ENCODE measurements at regions not wholly inside any gene's neighbourhood (a gene's known extent, or its start where the extent isn't known, plus 50 kb on each side); places are given as distances from the start of the nearest gene placed in this dataset.
A peak's percentile ranks its signal among the peaks of the same experiment; 100 is the strongest.

- Histone ChIP-seq H2BK15ac (ENCODE audit: low read depth, poor library complexity, severe bottlenecking) (no peak overlapping the region), H3K18ac (ENCODE audit: low read depth in 1 of 2, low read length in 2 of 2) (no peak overlapping the region), H3K9ac (ENCODE audit: low read length) (no peak overlapping the region), H3K36me3 (ENCODE audit: control insufficient read depth in 1 of 2, insufficient read depth in 2 of 2, low read depth in 1 of 2, low read length in 2 of 2) (no peaks in the 10 kb centered on the region), H3K4ac (ENCODE audit: low read depth in 1 of 2, low read length in 2 of 2) (no peak overlapping the region), H3K27ac (ENCODE audit: low read length, poor library complexity, severe bottlenecking) (no peak overlapping the region), H2AK5ac (ENCODE audit: low read length, severe bottlenecking) (peak overlapping the region; percentile 70), H3K79me1 (replicated peaks; ENCODE audit: low read length, poor library complexity, severe bottlenecking) (no peaks in the 10 kb centered on the region), H3K4me3 (ENCODE audit: insufficient read depth in 1 of 2, low read depth in 1 of 2, low read length in 2 of 2) (no peak overlapping the region), H4K91ac (ENCODE audit: low read length) (no peak overlapping the region), H3K27me3 (ENCODE audit: control insufficient read depth in 1 of 2, insufficient read depth in 1 of 2, low read length in 2 of 2) (no peaks in the 10 kb centered on the region), H4K8ac (ENCODE audit: low read length) (no peak overlapping the region), H3K4me2 (ENCODE audit: low read length, poor library complexity, severe bottlenecking) (no peak overlapping the region), H2AFZ (ENCODE audit: low read depth, low read length) (no peak overlapping the region), H3K23ac (ENCODE audit: low read length in 2 of 2) (no peak overlapping the region), H2BK120ac (ENCODE audit: low read depth, low read length) (no peak overlapping the region), H2BK12ac (ENCODE audit: low read length in 2 of 2) (no peak overlapping the region), H3K4me1 (ENCODE audit: control insufficient read depth, insufficient read depth, low read depth, low read length) (no peaks in the 10 kb centered on the region), H3K14ac (ENCODE audit: low read length in 2 of 2) (no peak overlapping the region), H2BK5ac (ENCODE audit: low read depth, low read length, poor library complexity, severe bottlenecking) (no peak overlapping the region), H3K9me3 (ENCODE audit: control insufficient read depth, low read length) (no peaks in the 10 kb centered on the region)
- no peak for DNase-seq
- 95% methylated on average over 3 of the region's 3 CpGs for WGBS
Measured at GRCh38 chr6:85388531-85388930, 61.4 kb upstream of the NT5E start.

DNA sequence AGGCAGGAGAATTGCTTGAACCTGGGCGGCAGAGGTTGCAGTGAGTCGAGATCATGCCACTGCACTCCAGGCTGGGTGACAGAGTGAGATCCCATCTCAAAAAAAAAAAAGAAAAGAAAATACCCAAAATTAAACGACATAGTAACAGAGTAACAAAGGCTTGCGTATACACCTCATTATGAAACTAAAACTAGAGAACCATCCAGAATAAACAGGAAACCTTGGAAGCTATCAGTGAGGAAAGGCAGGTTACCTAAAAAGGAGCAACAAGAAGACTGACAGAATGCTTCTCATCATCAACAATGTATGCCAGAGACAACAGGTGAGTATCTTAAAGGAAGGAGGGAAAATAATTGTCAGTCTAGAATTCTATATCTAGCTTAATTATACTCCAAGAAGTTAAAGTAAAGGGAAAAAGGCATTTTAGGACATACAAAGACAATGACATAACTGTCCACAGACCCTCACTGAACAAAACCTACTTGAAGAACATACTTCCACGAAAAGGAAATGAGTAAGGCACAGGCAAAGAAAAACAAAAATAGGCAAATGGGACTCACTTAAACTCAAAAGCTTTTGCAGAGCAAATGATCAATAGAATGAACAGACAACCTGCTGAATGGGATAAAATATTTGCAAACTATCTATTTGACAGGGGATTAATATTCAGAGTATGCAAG lies 64.1 kb upstream of the NT5E start:
- no peaks in the 10 kb centered on the region for H3K79me1 ChIP-seq (replicated peaks; ENCODE audit: low read length, poor library complexity, severe bottlenecking)
- no peaks in the 10 kb centered on the region for H3K27me3 ChIP-seq (ENCODE audit: control insufficient read depth in 1 of 2, insufficient read depth in 1 of 2, low read length in 2 of 2)
- no peak overlapping the region for H2AK5ac ChIP-seq (ENCODE audit: low read length, severe bottlenecking)
- no peak overlapping the region for H2AFZ ChIP-seq (ENCODE audit: low read depth, low read length)
- H3K4me3 ChIP-seq (ENCODE audit: insufficient read depth in 1 of 2, low read depth in 1 of 2, low read length in 2 of 2) = no peak overlapping the region
- no peak overlapping the region for H3K23ac ChIP-seq (ENCODE audit: low read length in 2 of 2)
- peaks cover 2% of the 10 kb centered on the region for H3K4me1 ChIP-seq (ENCODE audit: control insufficient read depth, insufficient read depth, low read depth, low read length)
- no peak overlapping the region for H3K4me2 ChIP-seq (ENCODE audit: low read length, poor library complexity, severe bottlenecking)
- WGBS = 79% methylated on average over 3 of the region's 5 CpGs
- no peak overlapping the region for H3K14ac ChIP-seq (ENCODE audit: low read length in 2 of 2)
- no peak overlapping the region for H3K27ac ChIP-seq (ENCODE audit: low read length, poor library complexity, severe bottlenecking)
- H3K18ac ChIP-seq (ENCODE audit: low read depth in 1 of 2, low read length in 2 of 2) = no peak overlapping the region
- no peak overlapping the region for H3K9ac ChIP-seq (ENCODE audit: low read length)
- H3K9me3 ChIP-seq (ENCODE audit: control insufficient read depth, low read length) = no peaks in the 10 kb centered on the region
- no peak overlapping the region for H4K8ac ChIP-seq (ENCODE audit: low read length)
- no peak for DNase-seq
- H3K36me3 ChIP-seq (ENCODE audit: control insufficient read depth in 1 of 2, insufficient read depth in 2 of 2, low read depth in 1 of 2, low read length in 2 of 2) = no peaks in the 10 kb centered on the region
- H2BK120ac ChIP-seq (ENCODE audit: low read depth, low read length) = no peak overlapping the region
- no peak overlapping the region for H4K91ac ChIP-seq (ENCODE audit: low read length)
- no peak overlapping the region for H2BK15ac ChIP-seq (ENCODE audit: low read depth, poor library complexity, severe bottlenecking)
- H3K4ac ChIP-seq (ENCODE audit: low read depth in 1 of 2, low read length in 2 of 2) = no peak overlapping the region
- no peak overlapping the region for H2BK12ac ChIP-seq (ENCODE audit: low read length in 2 of 2)
- no peak overlapping the region for H2BK5ac ChIP-seq (ENCODE audit: low read depth, low read length, poor library complexity, severe bottlenecking)

- H2BK12ac ChIP-seq (ENCODE audit: low read length in 2 of 2) = no peak overlapping the region
Measured at GRCh38 chr6:85383042-85383441, 66.8 kb upstream of the NT5E start.

GRCh38 chr6:85382541-85382940 lies 67.3 kb upstream of the NT5E start:
- H4K91ac ChIP-seq (ENCODE audit: low read length) = no peak overlapping the region
- H3K4me2 ChIP-seq (ENCODE audit: low read length, poor library complexity, severe bottlenecking) = no peak overlapping the region
- no peak overlapping the region for H3K27ac ChIP-seq (ENCODE audit: low read length, poor library complexity, severe bottlenecking)
- no peak overlapping the region for H3K4me3 ChIP-seq (ENCODE audit: insufficient read depth in 1 of 2, low read depth in 1 of 2, low read length in 2 of 2)
- no peaks in the 10 kb centered on the region for H3K9me3 ChIP-seq (ENCODE audit: control insufficient read depth, low read length)
- no peak overlapping the region for H2AFZ ChIP-seq (ENCODE audit: low read depth, low read length)
- H3K27me3 ChIP-seq (ENCODE audit: control insufficient read depth in 1 of 2, insufficient read depth in 1 of 2, low read length in 2 of 2) = no peaks in the 10 kb centered on the region
- H3K18ac ChIP-seq (ENCODE audit: low read depth in 1 of 2, low read length in 2 of 2) = no peak overlapping the region
- H2BK5ac ChIP-seq (ENCODE audit: low read depth, low read length, poor library complexity, severe bottlenecking) = no peak overlapping the region
- no peaks in the 10 kb centered on the region for H3K36me3 ChIP-seq (ENCODE audit: control insufficient read depth in 1 of 2, insufficient read depth in 2 of 2, low read depth in 1 of 2, low read length in 2 of 2)
- no peak overlapping the region for H3K14ac ChIP-seq (ENCODE audit: low read length in 2 of 2)
- no peak overlapping the region for H2BK15ac ChIP-seq (ENCODE audit: low read depth, poor library complexity, severe bottlenecking)
- DNase-seq = no peak
- H3K9ac ChIP-seq (ENCODE audit: low read length) = no peak overlapping the region
- H2BK12ac ChIP-seq (ENCODE audit: low read length in 2 of 2) = no peak overlapping the region
- H2BK120ac ChIP-seq (ENCODE audit: low read depth, low read length) = no peak overlapping the region
- no peak overlapping the region for H2AK5ac ChIP-seq (ENCODE audit: low read length, severe bottlenecking)
- no peak overlapping the region for H3K4ac ChIP-seq (ENCODE audit: low read depth in 1 of 2, low read length in 2 of 2)
- H3K79me1 ChIP-seq (replicated peaks; ENCODE audit: low read length, poor library complexity, severe bottlenecking) = no peaks in the 10 kb centered on the region
- H3K4me1 ChIP-seq (ENCODE audit: control insufficient read depth, insufficient read depth, low read depth, low read length) = peaks cover 2% of the 10 kb centered on the region
- WGBS = 95% methylated on average over 5 of the region's 5 CpGs
- no peak overlapping the region for H4K8ac ChIP-seq (ENCODE audit: low read length)
- no peak overlapping the region for H3K23ac ChIP-seq (ENCODE audit: low read length in 2 of 2)

More at GRCh38 chr6:85383042-85383441, 66.8 kb upstream of the NT5E start:
- DNase-seq = no peak
- Histone ChIP-seq H2BK15ac (ENCODE audit: low read depth, poor library complexity, severe bottlenecking) (no peak overlapping the region), H3K4me3 (ENCODE audit: insufficient read depth in 1 of 2, low read depth in 1 of 2, low read length in 2 of 2) (no peak overlapping the region), H3K79me1 (replicated peaks; ENCODE audit: low read length, poor library complexity, severe bottlenecking) (no peaks in the 10 kb centered on the region), H3K23ac (ENCODE audit: low read length in 2 of 2) (no peak overlapping the region), H2BK120ac (ENCODE audit: low read depth, low read length) (no peak overlapping the region), H3K14ac (ENCODE audit: low read length in 2 of 2) (no peak overlapping the region), H3K27me3 (ENCODE audit: control insufficient read depth in 1 of 2, insufficient read depth in 1 of 2, low read length in 2 of 2) (no peaks in the 10 kb centered on the region), H4K91ac (ENCODE audit: low read length) (no peak overlapping the region), H4K8ac (ENCODE audit: low read length) (no peak overlapping the region), H3K9me3 (ENCODE audit: control insufficient read depth, low read length) (no peaks in the 10 kb centered on the region), H3K4me1 (ENCODE audit: control insufficient read depth, insufficient read depth, low read depth, low read length) (peaks cover 2% of the 10 kb centered on the region), H3K9ac (ENCODE audit: low read length) (no peak overlapping the region), H3K4me2 (ENCODE audit: low read length, poor library complexity, severe bottlenecking) (no peak overlapping the region), H2AFZ (ENCODE audit: low read depth, low read length) (no peak overlapping the region), H2BK5ac (ENCODE audit: low read depth, low read length, poor library complexity, severe bottlenecking) (no peak overlapping the region), H3K27ac (ENCODE audit: low read length, poor library complexity, severe bottlenecking) (no peak overlapping the region), H3K4ac (ENCODE audit: low read depth in 1 of 2, low read length in 2 of 2) (peak overlapping the region in 1 of 2 experiments; percentile 26), H3K36me3 (ENCODE audit: control insufficient read depth in 1 of 2, insufficient read depth in 2 of 2, low read depth in 1 of 2, low read length in 2 of 2) (no peaks in the 10 kb centered on the region), H2AK5ac (ENCODE audit: low read length, severe bottlenecking) (peak overlapping the region; percentile 54), H3K18ac (ENCODE audit: low read depth in 1 of 2, low read length in 2 of 2) (no peak overlapping the region)
- 80% methylated on average over 5 of the region's 6 CpGs for WGBS

All from mesenchymal stem cell (in vitro differentiated cells and primary cell).